K562 (cell line): ENCODE measurements at regions not wholly inside any gene's neighbourhood (a gene's known extent, or its start where the extent isn't known, plus 50 kb on each side); places are given as distances from the start of the nearest gene placed in this dataset.

Source experiments
- ATAC-seq: fragments of 200-7000 bp; cut with Tn5 transposase; 3 replicates; pipeline ENCODE4 v1.9.1; 2020; ENCODE audit warnings: moderate library complexity
- BruUV-seq: library from RNA; stranded (reverse); fragments of 400-500 nt; replicated peaks from 2 replicates; lab custom pipeline; 2021; lab: Mats Ljungman, UMichigan
- CTCF ChIA-PET: fragments of 300-600 bp; formaldehyde crosslinking; extraction: SDS; loops from one replicate; lab custom pipeline; 2021; ENCODE audit warnings: low intra/inter-chr PET ratio; lab: Yijun Ruan, JAX
- POLR2A ChIA-PET: fragments of 300-600, 350-650 bp; sonication (Branson Sonifier 250); formaldehyde crosslinking; extraction: SDS; loops from one replicate; lab custom pipeline; 2021; ENCODE audit warnings: antibody characterized with exemption, inconsistent platforms; lab: Yijun Ruan, JAX
- DNase-seq, 4 experiments: peaks; one replicate each; pipeline versions ENCODE4 v3.0.0 to v3.0.0-alpha.2; 2011 to 2018; ENCODE audit warnings: low spot score in 3 of 4, mixed read lengths in 3 of 4; ENCODE audit errors: extremely low read depth in 1 of 4
- FAIRE-seq: peaks from 2 replicates; lab custom pipeline; 2011; peaks lifted over from hg19 to GRCh38; lab: Jason Lieb, UNC
- H2AFZ ChIP-seq: 2 replicates; pipeline ENCODE4 v1.6.0; 2011; ENCODE audit warnings: low read depth, low read length, control low read depth, inconsistent platforms
- H3K27ac ChIP-seq: fragments of 200-600 bp; 3 replicates; pipeline ENCODE4 v1.8.0; 2011; ENCODE audit warnings: low read depth, mild to moderate bottlenecking, control low read depth, inconsistent platforms, low read length, moderate library complexity, mixed read lengths; ENCODE audit errors: extremely low read depth
- H3K27me3 ChIP-seq, 2 experiments: fragments of 300-600 bp in 1 of 2; 2 replicates in 1 of 2; 3 replicates in 1 of 2; pipeline versions ENCODE4 v1.6.0 to v1.8.0; 2011; ENCODE audit warnings: inconsistent platforms in 2 of 2, low read length in 2 of 2, mild to moderate bottlenecking in 1 of 2, mixed read lengths in 1 of 2, moderate library complexity in 1 of 2; ENCODE audit not compliant: control insufficient read depth in 2 of 2, insufficient read depth in 2 of 2
- H3K36me3 ChIP-seq: fragments of 300-600 bp; 3 replicates; pipeline ENCODE4 v1.8.0; 2011; ENCODE audit warnings: mild to moderate bottlenecking, low read length, inconsistent platforms; ENCODE audit not compliant: control insufficient read depth, insufficient read depth
- H3K4me1 ChIP-seq, 2 experiments: fragments of 200-600 bp in 1 of 2; replicated peaks in 1 of 2; 2 replicates in 1 of 2; 3 replicates in 1 of 2; pipeline versions ENCODE4 v1.5.1 to v1.8.0; 2011; ENCODE audit warnings: inconsistent platforms in 2 of 2, low read length in 2 of 2, mild to moderate bottlenecking in 1 of 2, mixed read lengths in 1 of 2, moderate library complexity in 1 of 2; ENCODE audit not compliant: control insufficient read depth in 2 of 2, insufficient read depth in 2 of 2
- H3K4me2 ChIP-seq: 2 replicates; pipeline ENCODE4 v1.6.1; 2011; ENCODE audit warnings: low read length, control low read depth, inconsistent platforms, mixed read lengths; ENCODE audit not compliant: insufficient read depth
- H3K4me3 ChIP-seq: fragments of 200-600 bp; sonication (generic), shearing (Covaris generic); 2 replicates; pipeline ENCODE4 v1.5.1; 2016; ENCODE audit warnings: control low read depth, inconsistent platforms
- H3K79me2 ChIP-seq: fragments of 200-600 bp; 3 replicates; pipeline ENCODE4 v1.8.0; 2011; ENCODE audit warnings: low read length, inconsistent platforms; ENCODE audit not compliant: control insufficient read depth, insufficient read depth
- H3K9ac ChIP-seq, 2 experiments: 2 replicates each; pipeline versions ENCODE4 v1.6.0 to v1.6.1; 2011; ENCODE audit warnings: low read depth in 2 of 2, low read length in 2 of 2, control low read depth in 1 of 2, inconsistent platforms in 1 of 2, mild to moderate bottlenecking in 1 of 2, mixed read lengths in 1 of 2; ENCODE audit not compliant: insufficient read depth in 1 of 2
- H3K9me1 ChIP-seq: one replicate; pipeline ENCODE4 v1.6.0; 2011; ENCODE audit warnings: inconsistent platforms, mild to moderate bottlenecking, low read length, moderate library complexity; ENCODE audit not compliant: control insufficient read depth, insufficient read depth
- H3K9me3 ChIP-seq: replicated peaks from 2 replicates; pipeline ENCODE4 v1.5.1; 2011; ENCODE audit warnings: low read depth, low read length, inconsistent platforms; ENCODE audit not compliant: control insufficient read depth, insufficient read depth
- H4K20me1 ChIP-seq: replicated peaks from 2 replicates; pipeline ENCODE4 v1.6.1; 2011; ENCODE audit warnings: low read length, inconsistent platforms, mixed read lengths; ENCODE audit not compliant: control insufficient read depth, insufficient read depth
- CBX3 ChIP-seq, 2 experiments: IDR thresholded peaks; 1 replicate in 1 of 2; 2 replicates in 1 of 2; pipeline ENCODE4 v1.6.1; 2012; ENCODE audit warnings: inconsistent platforms in 2 of 2, low read length in 2 of 2, borderline replicate concordance in 1 of 2, control low read depth in 1 of 2
- CBX5 ChIP-seq: IDR thresholded peaks from 2 replicates; pipeline ENCODE4 v1.6.1; 2014; ENCODE audit warnings: low read depth, borderline replicate concordance
- EZH2 ChIP-seq: IDR thresholded peaks from 2 replicates; pipeline ENCODE4 v1.6.1; 2012; ENCODE audit warnings: low read depth, mild to moderate bottlenecking, inconsistent platforms, low read length, borderline replicate concordance
- KAT7 ChIP-seq: sonication (generic); formaldehyde crosslinking; IDR thresholded peaks from 2 replicates; pipeline ENCODE4 v1.8.0; 2022; ENCODE audit warnings: missing genetic modification reagents, mild to moderate bottlenecking, borderline replicate concordance
- MAFG ChIP-seq: fragments of 450-650 bp; conservative IDR thresholded peaks from 2 replicates; pipeline ENCODE4 v1.6.1; 2016; ENCODE audit warnings: missing genetic modification characterization, missing compliant biosample characterization
- MTF1 ChIP-seq: fragments of 250-450 bp; sonication (Bioruptor Pico); IDR thresholded peaks from 2 replicates; pipeline ENCODE4 v1.9.0; 2021; ENCODE audit warnings: moderate library complexity, mild to moderate bottlenecking, inconsistent platforms, borderline replicate concordance
- RFX1 ChIP-seq: fragments of 450-650 bp; IDR thresholded peaks from 2 replicates; pipeline ENCODE4 v1.6.1; 2016; ENCODE audit warnings: mild to moderate bottlenecking, moderate library complexity
- ZFP36 ChIP-seq: fragments of 150-350 bp; IDR thresholded peaks from 2 replicates; pipeline ENCODE4 v1.6.1; 2018; ENCODE audit warnings: low read length, low read depth; ENCODE audit not compliant: partially characterized antibody
- ZNF174 ChIP-seq: fragments of 250-450 bp; sonication (Bioruptor Pico); IDR thresholded peaks from 2 replicates; pipeline ENCODE4 v1.4.0; 2020; ENCODE audit warnings: mild to moderate bottlenecking
- ZNF282 ChIP-seq: sonication (generic); formaldehyde crosslinking; IDR thresholded peaks from 2 replicates; pipeline ENCODE4 v1.8.1; 2023; ENCODE audit warnings: missing genetic modification reagents
- WGBS: fragments of 100-300 bp; shearing (Covaris generic); methylation state at CpG from one replicate; pipeline ENCODE4 v1.1.6; 2016; ENCODE audit warnings: low coverage, mixed read lengths; ENCODE audit not compliant: insufficient coverage; ENCODE audit errors: missing lambda C conversion rate; 5-methylcytosine and 5-hydroxymethylcytosine counted together
- in situ Hi-C: fragments of 300-500 bp; cut with MboI; formaldehyde crosslinking; loops from 4 replicates; pipeline ENCODE4 v1.15.0; 2018; ENCODE audit warnings: inconsistent platforms, mixed read lengths
- intact Hi-C: fragments of 100-400 bp; cut with micrococcal nuclease; formaldehyde crosslinking; loops from 2 replicates; pipeline ENCODE4 v1.14.2; 2022
- TF ChIP-seq, protein P1 (sequence below): fragments of 150-350 bp; IDR thresholded peaks from 2 replicates; pipeline ENCODE4 v1.6.1; 2014; ENCODE audit warnings: low read depth, mild to moderate bottlenecking, low read length, borderline replicate concordance

DNA sequence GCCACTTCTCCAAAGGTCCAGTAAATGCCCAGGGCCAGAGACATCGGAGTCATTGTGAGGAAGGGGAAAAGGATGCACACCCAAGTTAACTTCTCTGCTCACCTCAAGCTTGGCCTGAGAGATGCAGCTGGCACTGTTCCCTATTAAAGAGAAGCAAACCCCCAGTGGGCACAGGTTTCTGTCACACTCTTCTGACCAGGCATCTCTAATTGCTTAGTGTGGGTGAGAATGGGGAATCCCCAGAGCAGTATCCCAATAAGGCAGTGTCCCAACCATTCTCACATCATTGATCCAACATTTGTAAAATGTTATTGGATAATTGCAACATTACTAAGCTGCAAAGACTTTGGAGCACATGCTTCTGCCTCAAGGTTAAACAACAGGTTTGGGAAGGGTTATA is 232.3 kb downstream of the ADGRG6 start:
- in situ Hi-C loops = no loop called here
- intact Hi-C loops = no loop called here

DNA sequence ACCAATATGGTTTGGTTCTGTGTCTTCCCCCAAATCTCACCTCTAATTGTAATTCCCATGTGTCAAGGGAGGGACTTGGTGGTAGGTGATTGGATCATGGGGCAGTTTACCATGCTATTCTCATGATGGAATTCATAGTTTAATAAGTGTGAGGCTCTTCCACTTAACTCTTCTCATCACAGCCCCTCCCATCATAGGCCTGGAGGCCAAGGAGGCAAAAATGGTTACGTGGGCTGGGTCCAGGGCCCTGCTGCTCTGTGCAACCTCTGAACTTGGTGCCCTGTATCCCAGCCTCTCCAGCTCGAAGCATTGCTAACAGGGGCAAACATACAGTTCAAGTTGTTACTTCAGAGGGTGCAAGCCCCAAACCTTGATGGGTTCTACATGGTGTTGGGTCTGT is 232.7 kb downstream of the ADGRG6 start:
- in situ Hi-C loops = no loop called here
- BruUV-seq = no TSS peak
- intact Hi-C loops = no loop called here

More for the DNA sequence above, 232.3 kb downstream of the ADGRG6 start:
- Histone ChIP-seq H3K27ac (no peak overlapping the region), H3K4me2 (no peak overlapping the region), H3K9me1 (no peaks in the 10 kb centered on the region), H3K79me2 (no peaks in the 10 kb centered on the region), H3K4me1 (no peaks in the 10 kb centered on the region), H3K36me3 (no peaks in the 10 kb centered on the region), H3K9ac (no peak overlapping the region), H3K27me3 (no peaks in the 10 kb centered on the region), H3K4me3 (no peak overlapping the region), H4K20me1 (no peaks in the 10 kb centered on the region), H3K9me3 (peaks cover 3% of the 10 kb centered on the region; the same call in 1 of the 2 replicates), H2AFZ (no peak overlapping the region)
- BruUV-seq = no TSS peak
- 0% methylated on average over 1 of the region's 1 CpG for WGBS
- ChIA-PET POLR2A (no interaction called here), CTCF (no interaction called here)
- TF ChIP-seq ZNF174 (CRISPR knock-in tag) (no peak), KAT7 (CRISPR knock-in tag) (no peak), EZH2 (no peak), MTF1 (CRISPR knock-in tag) (no peak)
- ATAC-seq (no peak), DNase-seq (no peak), FAIRE-seq (no peak)

More for the DNA sequence above, 232.7 kb downstream of the ADGRG6 start:
- no peak overlapping the region for H3K27ac ChIP-seq
- H3K4me1 ChIP-seq = no peaks in the 10 kb centered on the region
- H3K9ac ChIP-seq = no peak overlapping the region
- TF ChIP-seq ZNF282 (CRISPR knock-in tag) = no peak
- no peak for TF ChIP-seq MAFG (tag)
- TF ChIP-seq ZFP36 = peak; percentile 88
- TF ChIP-seq CBX3 (IDR thresholded peaks at IDR 0.05; ENCODE audit: borderline replicate concordance in 1 of 2, low read length in 2 of 2) = peak in 1 of 2 experiments; percentile 67; a peak in 1 of 3 replicates
- TF ChIP-seq CBX5 = peak; percentile 79; the same call in 1 of the 2 replicates
- TF ChIP-seq, protein P1, sequence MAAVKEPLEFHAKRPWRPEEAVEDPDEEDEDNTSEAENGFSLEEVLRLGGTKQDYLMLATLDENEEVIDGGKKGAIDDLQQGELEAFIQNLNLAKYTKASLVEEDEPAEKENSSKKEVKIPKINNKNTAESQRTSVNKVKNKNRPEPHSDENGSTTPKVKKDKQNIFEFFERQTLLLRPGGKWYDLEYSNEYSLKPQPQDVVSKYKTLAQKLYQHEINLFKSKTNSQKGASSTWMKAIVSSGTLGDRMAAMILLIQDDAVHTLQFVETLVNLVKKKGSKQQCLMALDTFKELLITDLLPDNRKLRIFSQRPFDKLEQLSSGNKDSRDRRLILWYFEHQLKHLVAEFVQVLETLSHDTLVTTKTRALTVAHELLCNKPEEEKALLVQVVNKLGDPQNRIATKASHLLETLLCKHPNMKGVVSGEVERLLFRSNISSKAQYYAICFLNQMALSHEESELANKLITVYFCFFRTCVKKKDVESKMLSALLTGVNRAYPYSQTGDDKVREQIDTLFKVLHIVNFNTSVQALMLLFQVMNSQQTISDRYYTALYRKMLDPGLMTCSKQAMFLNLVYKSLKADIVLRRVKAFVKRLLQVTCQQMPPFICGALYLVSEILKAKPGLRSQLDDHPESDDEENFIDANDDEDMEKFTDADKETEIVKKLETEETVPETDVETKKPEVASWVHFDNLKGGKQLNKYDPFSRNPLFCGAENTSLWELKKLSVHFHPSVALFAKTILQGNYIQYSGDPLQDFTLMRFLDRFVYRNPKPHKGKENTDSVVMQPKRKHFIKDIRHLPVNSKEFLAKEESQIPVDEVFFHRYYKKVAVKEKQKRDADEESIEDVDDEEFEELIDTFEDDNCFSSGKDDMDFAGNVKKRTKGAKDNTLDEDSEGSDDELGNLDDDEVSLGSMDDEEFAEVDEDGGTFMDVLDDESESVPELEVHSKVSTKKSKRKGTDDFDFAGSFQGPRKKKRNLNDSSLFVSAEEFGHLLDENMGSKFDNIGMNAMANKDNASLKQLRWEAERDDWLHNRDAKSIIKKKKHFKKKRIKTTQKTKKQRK = peak; percentile 48; the same call in 1 of the 2 replicates
- TF ChIP-seq RFX1 = no peak
- WGBS = 0% methylated on average over 2 of the region's 2 CpGs
- ChIA-PET CTCF (no interaction called here), POLR2A (no interaction called here)
- H4K20me1 ChIP-seq = no peaks in the 10 kb centered on the region
- H3K4me3 ChIP-seq = no peak overlapping the region
- H2AFZ ChIP-seq = no peak overlapping the region
- H3K27me3 ChIP-seq = no peaks in the 10 kb centered on the region
- no peaks in the 10 kb centered on the region for H3K36me3 ChIP-seq
- DNase-seq (no peak), FAIRE-seq (no peak), ATAC-seq (no peak)
- peaks cover 3% of the 10 kb centered on the region; the same call in 1 of the 2 replicates for H3K9me3 ChIP-seq
- H3K4me2 ChIP-seq = no peak overlapping the region
- H3K79me2 ChIP-seq = no peaks in the 10 kb centered on the region
- H3K9me1 ChIP-seq = no peaks in the 10 kb centered on the region
